A549 (cell line): ENCODE measurements at regions not wholly inside any gene's neighbourhood (a gene's known extent, or its start where the extent isn't known, plus 50 kb on each side); places are given as distances from the start of the nearest gene placed in this dataset.

ENCODE experiments used
- ATAC-seq, 2 experiments: fragments of 200-7000 bp in 1 of 2; fragments of >200 bp in 1 of 2; cut with Nextera tagmentation in 1 of 2; cut with Tn5 transposase in 1 of 2; 3 replicates each; pipeline versions ENCODE4 v1.8.0 to v1.9.1; 2018 to 2020; ENCODE audit warnings: mild to moderate bottlenecking in 1 of 2, moderate library complexity in 1 of 2
- CTCF ChIA-PET: fragments of 300-600 bp; sonication (Branson Sonifier 250); formaldehyde crosslinking; extraction: SDS; loops from one replicate; lab custom pipeline; 2021; ENCODE audit warnings: antibody characterized with exemption, inconsistent platforms; lab: Yijun Ruan, JAX
- POLR2A ChIA-PET: fragments of 350-600 bp; formaldehyde crosslinking; extraction: SDS; loops from one replicate; lab custom pipeline; 2021; ENCODE audit warnings: antibody characterized with exemption, inconsistent platforms; lab: Yijun Ruan, JAX
- DNase-seq, 2 experiments: peaks; one replicate each; pipeline versions ENCODE4 v3.0.0 to v3.0.0-alpha.2; 2011 to 2016; ENCODE audit warnings: low read depth in 1 of 2, low spot score in 1 of 2
- FAIRE-seq: peaks from 2 replicates; lab custom pipeline; 2011; peaks lifted over from hg19 to GRCh38; lab: Jason Lieb, UNC
- H3K27ac ChIP-seq, 2 experiments: fragments of >200 bp; sonication (Bioruptor Twin); formaldehyde crosslinking; 3 replicates each; pipeline ENCODE4 v1.5.1; 2016 to 2017
- H3K4me1 ChIP-seq: fragments of >200 bp; sonication (Bioruptor Twin); formaldehyde crosslinking; 3 replicates; pipeline ENCODE4 v1.6.1; 2016
- H3K4me2 ChIP-seq: fragments of >200 bp; sonication (Bioruptor Twin); formaldehyde crosslinking; 3 replicates; pipeline ENCODE4 v1.6.1; 2016
- H3K4me3 ChIP-seq: fragments of >200 bp; sonication (Bioruptor Twin); formaldehyde crosslinking; 3 replicates; pipeline ENCODE4 v1.5.1; 2016
- H3K9me3 ChIP-seq: fragments of >200 bp; sonication (Bioruptor Twin); formaldehyde crosslinking; 3 replicates; pipeline ENCODE4 v1.6.1; 2016
- BCL3 ChIP-seq: fragments of >200 bp; sonication (Bioruptor Twin); formaldehyde crosslinking; IDR thresholded peaks from 3 replicates; pipeline ENCODE4 v1.6.1; 2016
- CBX2 ChIP-seq: fragments of 200-600 bp; sonication (generic); IDR thresholded peaks from 2 replicates; pipeline ENCODE4 v1.6.1; 2016; ENCODE audit warnings: low read depth, mild to moderate bottlenecking, borderline replicate concordance
- CEBPB ChIP-seq, 2 experiments: fragments of >200 bp in 1 of 2; sonication (Bioruptor Twin) in 1 of 2; formaldehyde crosslinking in 1 of 2; IDR thresholded peaks; 2 replicates each; pipeline ENCODE4 v1.6.1; 2012 to 2016
- CTCF ChIP-seq: fragments of >200 bp; sonication (Bioruptor Twin); formaldehyde crosslinking; IDR thresholded peaks from 3 replicates; pipeline ENCODE4 v1.5.1; 2016
- EP300 ChIP-seq, 2 experiments: fragments of >200 bp; sonication (Bioruptor Twin); formaldehyde crosslinking; IDR thresholded peaks; 2 replicates in 1 of 2; 3 replicates in 1 of 2; pipeline ENCODE4 v1.6.1; 2016 to 2017
- HOXA7 ChIP-seq: fragments of 250-450 bp; sonication (Bioruptor Pico); IDR thresholded peaks from 2 replicates; pipeline ENCODE4 v1.5.0; 2020; ENCODE audit warnings: mild to moderate bottlenecking, moderate library complexity
- JUN ChIP-seq, 2 experiments: fragments of >200 bp; sonication (Bioruptor Twin); formaldehyde crosslinking; IDR thresholded peaks; 2 replicates in 1 of 2; 3 replicates in 1 of 2; pipeline ENCODE4 v1.6.1; 2016 to 2017
- KDM5A ChIP-seq: fragments of 200-600 bp; sonication (generic); IDR thresholded peaks from 2 replicates; pipeline ENCODE4 v1.6.1; 2016; ENCODE audit warnings: antibody characterized with exemption, mild to moderate bottlenecking
- MAFK ChIP-seq: fragments of 450-650 bp; IDR thresholded peaks from 2 replicates; pipeline ENCODE4 v1.6.1; 2014; ENCODE audit not compliant: partially characterized antibody
- NR3C1 ChIP-seq: fragments of >200 bp; sonication (Bioruptor Twin); formaldehyde crosslinking; IDR thresholded peaks from 3 replicates; pipeline ENCODE4 v1.6.1; 2017
- RAD21 ChIP-seq, 2 experiments: fragments of >200 bp in 1 of 2; sonication (Bioruptor Twin) in 1 of 2; formaldehyde crosslinking in 1 of 2; IDR thresholded peaks in 1 of 2; conservative IDR thresholded peaks in 1 of 2; 2 replicates in 1 of 2; 3 replicates in 1 of 2; pipeline ENCODE4 v1.6.1; 2012 to 2018; ENCODE audit warnings: inconsistent platforms in 1 of 2
- RCOR1 ChIP-seq: fragments of 150-350 bp; IDR thresholded peaks from 2 replicates; pipeline ENCODE4 v1.6.1; 2014; ENCODE audit warnings: antibody characterized with exemption, low read length, low read depth
- RFX5 ChIP-seq: fragments of 450-650 bp; IDR thresholded peaks from 2 replicates; pipeline ENCODE4 v1.7.1; 2014; ENCODE audit warnings: antibody characterized with exemption, mild to moderate bottlenecking, moderate library complexity
- RNF2 ChIP-seq: fragments of 200-600 bp; sonication (generic); IDR thresholded peaks from 2 replicates; pipeline ENCODE4 v1.6.1; 2016; ENCODE audit warnings: low read depth, mild to moderate bottlenecking, antibody characterized with exemption, moderate library complexity, borderline replicate concordance
- SREBF2 ChIP-seq: fragments of 450-650 bp; IDR thresholded peaks from 2 replicates; pipeline ENCODE4 v1.6.1; 2014; ENCODE audit warnings: mild to moderate bottlenecking, moderate library complexity
- TFCP2L1 ChIP-seq: fragments of 250-450 bp; sonication (Bioruptor Pico); IDR thresholded peaks from 2 replicates; pipeline ENCODE4 v1.5.0; 2021; ENCODE audit warnings: mild to moderate bottlenecking
- TP53 ChIP-seq: fragments of 250-450 bp; sonication (Bioruptor Pico); IDR thresholded peaks from 2 replicates; pipeline ENCODE4 v1.5.0; 2021; ENCODE audit warnings: mild to moderate bottlenecking, moderate library complexity
- ZFP36 ChIP-seq: fragments of 450-650 bp; IDR thresholded peaks from 2 replicates; pipeline ENCODE4 v1.6.1; 2014; ENCODE audit warnings: borderline replicate concordance; ENCODE audit not compliant: partially characterized antibody
- WGBS: methylation state at CpG from one replicate; pipeline ENCODE4 v1.1.6; 2017; ENCODE audit errors: missing lambda C conversion rate; 5-methylcytosine and 5-hydroxymethylcytosine counted together

GRCh38 chr3:117485841-117486240, 776.3 kb downstream of the TUSC7 start:
- ChIA-PET CTCF (interaction anchor here (1.1 kb wide), 1 partner anchor 40 kb away, joined by 4 read pairs; no protein-coding TSS in a partner anchor), POLR2A (no interaction called here)
- Histone ChIP-seq H3K4me2 (no peak overlapping the region), H3K9me3 (no peaks in the 10 kb centered on the region), H3K4me1 (no peaks in the 10 kb centered on the region), H3K4me3 (no peak overlapping the region), H3K27ac (no peak overlapping the region)
- DNase-seq, result no peak
- no peak for TF ChIP-seq RAD21 (conservative IDR thresholded peaks at IDR 0.05 in 1 of 2, IDR thresholded peaks at IDR 0.05 in 1 of 2)
- no peak for TF ChIP-seq RFX5
- no peak for TF ChIP-seq SREBF2
- no peak for TF ChIP-seq CEBPB (IDR thresholded peaks at IDR 0.05)
- no peak for TF ChIP-seq JUN (IDR thresholded peaks at IDR 0.05)
- TF ChIP-seq NR3C1, result no peak
- TF ChIP-seq EP300 (IDR thresholded peaks at IDR 0.05), result no peak
- TF ChIP-seq KDM5A, result no peak
- no peak for TF ChIP-seq ZFP36
- TF ChIP-seq MAFK, result no peak
- TF ChIP-seq BCL3, result no peak
- no peak for FAIRE-seq
- ATAC-seq, result no peak

- no peak overlapping the region for H3K4me2 ChIP-seq
- CTCF ChIA-PET, result interaction anchor here (1.1 kb wide), 1 partner anchor 12 kb away, joined by 4 read pairs; no protein-coding TSS in a partner anchor
- H3K4me1 ChIP-seq, result no peaks in the 10 kb centered on the region
- FAIRE-seq (no peak), DNase-seq (no peak), ATAC-seq (no peak)
- no peak overlapping the region for H3K4me3 ChIP-seq
- no peaks in the 10 kb centered on the region for H3K9me3 ChIP-seq
- WGBS, result 41% methylated on average over 5 of the region's 5 CpGs
- H3K27ac ChIP-seq, result no peak overlapping the region
- POLR2A ChIA-PET, result no interaction called here
- TF ChIP-seq RNF2 (no peak), CTCF (no peak)
Measured at GRCh38 chr3:117486719-117487716, 777.4 kb downstream of the TUSC7 start.

- ChIA-PET CTCF (no interaction called here), POLR2A (no interaction called here)
- WGBS, result 81% methylated on average over 7 of the region's 7 CpGs
- ATAC-seq (no peak), FAIRE-seq (no peak), DNase-seq (no peak)
- no peaks in the 10 kb centered on the region for H3K9me3 ChIP-seq
- no peak overlapping the region for H3K4me3 ChIP-seq
- no peaks in the 10 kb centered on the region for H3K4me1 ChIP-seq
- H3K27ac ChIP-seq, result no peak overlapping the region
- no peak overlapping the region for H3K4me2 ChIP-seq
- TF ChIP-seq TFCP2L1 (CRISPR knock-in tag), result no peak
- no peak for TF ChIP-seq RCOR1
- TF ChIP-seq CBX2, result no peak
- TF ChIP-seq HOXA7, result no peak
- TF ChIP-seq TP53 (CRISPR knock-in tag), result no peak
Measured at GRCh38 chr3:117488983-117489382, 779.4 kb downstream of the TUSC7 start.
